NCI-H1694 treated with DMSO at 0.1 percent for 48 hours (cell line): ENCODE measurements at regions not wholly inside any gene's neighbourhood (a gene's known extent, or its start where the extent isn't known, plus 50 kb on each side); places are given as distances from the start of the nearest gene placed in this dataset.
"Not testable (repeated sequence)": the region's sequence is repeated elsewhere in the genome, so short reads cannot be mapped to it uniquely, and the experiment has no call there.

Experiments
- DNase-seq: peaks from one replicate; lab custom pipeline; 2025; lab: John Stamatoyannopoulos, UW

DNA sequence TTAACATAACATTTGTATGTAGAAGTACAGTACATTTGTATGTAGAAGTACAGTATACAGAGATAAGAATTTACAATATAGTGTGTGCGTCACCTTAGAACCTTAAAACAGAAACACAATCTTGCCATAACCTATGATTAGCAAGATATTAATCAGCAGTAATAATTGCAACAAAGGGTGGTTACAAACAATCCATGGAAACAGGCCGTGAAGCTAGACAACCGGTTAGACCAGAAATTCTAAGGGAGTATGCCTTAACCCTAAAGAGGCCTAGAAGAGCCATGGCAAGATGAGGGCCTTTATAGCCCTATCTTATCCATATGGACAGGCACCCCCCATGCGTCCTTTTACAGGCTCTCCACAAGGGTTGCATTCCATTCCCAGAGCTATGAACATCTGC, 605.9 kb downstream of the KCNT2 start:
- not testable (repeated sequence) for DNase-seq

DNA sequence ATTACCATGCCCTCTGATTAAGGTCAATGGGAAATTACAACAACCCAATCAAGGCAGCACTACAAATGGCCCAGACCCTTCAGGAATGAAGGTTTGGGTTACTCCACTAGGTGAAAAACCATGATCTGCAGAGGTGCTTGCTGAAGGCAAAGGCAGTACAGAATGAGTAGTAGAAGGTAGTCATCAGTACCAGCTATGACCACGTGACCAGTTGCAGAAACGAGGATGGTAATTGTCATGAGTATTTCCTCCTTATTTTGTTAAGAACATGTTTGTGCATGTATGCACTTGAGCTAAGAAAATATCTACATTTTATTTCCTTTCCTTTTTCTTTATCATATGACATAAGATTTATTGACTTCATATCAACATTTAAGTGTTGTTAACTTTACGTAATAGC, 607.1 kb downstream of the KCNT2 start:
- DNase-seq = no peak

DNA sequence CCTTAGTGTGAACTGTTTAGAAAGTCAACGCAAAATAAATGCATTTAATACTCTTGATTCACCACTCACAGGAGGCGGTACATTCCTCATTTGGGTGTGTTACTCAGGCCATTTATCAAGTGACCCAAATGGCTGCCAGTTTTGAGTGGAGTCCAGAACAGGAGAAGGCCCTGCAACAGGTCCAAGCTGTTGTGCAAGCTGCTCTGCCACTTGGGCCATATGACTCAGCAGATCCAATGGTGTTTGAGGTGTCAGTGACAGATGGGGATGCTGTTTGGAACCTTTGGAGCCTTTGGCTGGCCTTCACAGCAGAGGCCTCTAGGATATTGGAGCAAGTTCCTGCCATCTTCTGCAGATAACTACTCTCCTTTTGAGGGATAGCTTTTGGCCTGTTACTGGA, 609.2 kb downstream of the KCNT2 start:
- DNase-seq = no peak

DNA sequence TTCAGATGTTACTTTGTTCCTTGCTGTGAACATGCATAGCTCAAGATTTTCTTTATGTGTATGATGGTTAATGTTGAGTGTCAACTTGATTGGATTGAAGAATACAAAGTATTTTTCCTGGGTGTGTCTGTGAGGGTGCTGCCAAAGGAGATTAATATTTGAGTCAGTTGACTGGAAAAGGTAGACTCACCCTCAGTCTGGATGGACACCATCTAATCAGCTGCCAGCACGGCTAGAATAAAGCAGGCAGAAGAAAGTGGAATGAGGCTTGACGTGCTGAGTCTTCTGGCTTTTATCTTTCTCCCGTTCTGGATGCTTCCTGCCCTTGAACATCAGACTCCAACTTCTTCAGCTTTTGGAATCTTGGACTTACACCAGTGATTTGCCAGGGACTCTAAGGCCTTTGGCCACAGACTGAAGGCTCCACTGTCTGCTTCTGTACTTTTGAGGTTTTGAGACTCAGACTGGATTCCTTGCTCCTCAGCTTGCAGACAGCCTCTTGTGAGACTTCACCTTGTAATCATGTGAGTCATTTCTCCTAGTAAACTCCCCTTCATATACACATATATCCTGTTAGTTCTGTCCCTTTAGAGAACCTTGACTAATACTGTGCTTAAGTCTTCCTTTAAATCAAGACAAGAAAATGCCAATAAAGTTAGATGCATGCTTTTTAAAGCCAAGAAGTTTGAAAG, 626.6 kb downstream of the KCNT2 start:
- no peak for DNase-seq

DNA sequence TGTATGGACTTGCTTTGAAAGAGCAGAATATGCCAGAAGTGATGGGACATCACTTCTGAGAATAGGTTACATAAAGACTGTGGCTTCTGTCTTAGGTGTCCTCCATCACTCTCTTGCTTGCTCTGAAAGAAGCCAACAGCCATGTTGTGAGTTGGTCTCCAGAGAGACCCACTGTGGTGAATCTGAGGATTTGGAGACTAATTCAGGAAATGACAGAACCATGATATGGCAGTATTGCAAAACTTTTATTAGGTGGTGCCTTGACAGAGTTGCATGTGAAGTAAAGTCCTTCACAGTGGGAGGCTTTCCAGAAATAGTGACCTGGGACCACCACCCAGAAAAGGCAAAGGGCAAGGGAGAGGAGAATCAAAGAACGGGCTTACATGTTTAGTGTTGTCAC, 628.6 kb downstream of the KCNT2 start:
- no peak for DNase-seq

DNA sequence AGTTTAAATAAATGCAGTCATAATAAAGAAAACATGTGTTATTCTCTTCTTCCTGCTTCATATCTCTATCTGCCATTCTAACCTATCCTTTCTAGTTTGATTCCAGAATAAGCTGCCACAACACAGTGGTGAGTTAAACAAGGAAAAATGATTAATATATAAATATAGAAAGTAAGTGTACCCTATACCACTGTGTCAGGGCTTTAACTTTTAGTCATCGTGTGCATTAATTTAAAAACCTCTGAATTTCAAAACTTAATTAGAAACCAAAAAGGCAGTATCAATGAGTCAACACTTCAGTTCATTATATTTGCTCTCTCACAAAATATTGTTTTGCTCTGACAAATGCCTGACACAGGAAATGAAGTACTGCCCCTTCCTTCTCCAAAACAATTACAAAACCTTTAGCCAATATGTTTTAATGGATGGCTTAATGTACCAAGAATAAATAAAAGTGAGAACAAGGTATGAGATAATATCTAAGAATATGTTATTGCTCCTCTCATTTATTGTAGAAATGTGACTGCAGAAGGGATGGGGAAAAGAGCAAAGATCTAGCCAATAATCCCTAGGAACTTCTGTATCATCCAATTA, 634.8 kb downstream of the KCNT2 start:
- DNase-seq = no peak

DNA sequence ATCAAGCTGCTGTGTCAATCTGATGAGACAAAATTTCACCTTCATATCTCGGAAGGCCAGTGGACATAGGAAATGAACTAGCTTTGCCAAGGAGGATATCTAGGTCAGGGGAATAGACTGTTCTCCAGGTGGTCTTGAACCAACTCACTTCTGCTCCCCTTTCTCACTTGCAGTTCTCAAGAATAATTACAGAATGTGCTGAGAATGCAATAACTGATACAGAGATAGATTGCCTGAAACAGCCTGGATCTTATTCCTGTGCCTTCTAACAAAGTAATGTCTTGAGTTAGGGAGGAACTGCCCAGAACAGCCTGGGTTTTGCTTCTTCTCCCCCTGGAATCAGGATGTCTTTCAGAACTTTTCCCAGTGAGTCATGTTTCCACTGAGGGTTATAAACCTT, 636.7 kb downstream of the KCNT2 start:
- DNase-seq = no peak

DNA sequence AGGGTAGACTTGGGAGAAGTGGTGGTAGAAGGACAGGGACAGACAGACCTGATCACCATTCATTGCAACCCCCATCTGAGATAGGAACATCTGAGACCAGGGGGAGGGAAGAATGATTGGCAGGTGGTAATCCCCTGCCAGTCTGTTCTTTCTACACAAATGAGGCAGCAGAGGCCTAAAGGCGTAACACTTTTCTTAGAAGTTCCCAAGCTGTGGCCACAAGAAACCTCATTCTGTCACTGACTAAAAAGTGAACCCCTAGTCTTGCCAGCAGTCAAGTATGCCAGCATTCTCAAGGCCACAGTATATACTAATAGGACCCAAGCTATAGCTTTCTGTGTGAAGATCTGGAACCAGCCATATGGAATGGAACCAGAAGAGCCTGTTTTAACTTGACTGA, 638.0 kb downstream of the KCNT2 start:
- no peak for DNase-seq

DNA sequence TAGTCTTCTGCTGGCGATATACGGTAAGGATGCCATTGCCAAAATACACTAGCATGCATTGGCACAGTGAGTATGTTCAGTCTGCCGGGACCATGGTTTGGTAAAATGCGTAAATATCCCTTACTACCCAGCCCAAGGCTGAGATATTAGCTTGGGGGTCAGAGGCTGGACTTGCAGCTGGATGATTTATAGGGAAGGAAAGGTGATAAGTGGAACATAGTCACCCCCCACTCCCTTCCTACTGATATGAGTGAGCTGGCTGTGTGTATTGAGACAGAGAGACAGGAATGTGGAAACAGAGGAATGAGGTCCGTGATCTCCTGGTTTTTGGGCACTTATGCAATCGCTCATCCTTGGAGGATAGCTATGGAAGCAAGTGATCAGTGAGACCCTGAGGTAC, 642.8 kb downstream of the KCNT2 start:
- no peak for DNase-seq

DNA sequence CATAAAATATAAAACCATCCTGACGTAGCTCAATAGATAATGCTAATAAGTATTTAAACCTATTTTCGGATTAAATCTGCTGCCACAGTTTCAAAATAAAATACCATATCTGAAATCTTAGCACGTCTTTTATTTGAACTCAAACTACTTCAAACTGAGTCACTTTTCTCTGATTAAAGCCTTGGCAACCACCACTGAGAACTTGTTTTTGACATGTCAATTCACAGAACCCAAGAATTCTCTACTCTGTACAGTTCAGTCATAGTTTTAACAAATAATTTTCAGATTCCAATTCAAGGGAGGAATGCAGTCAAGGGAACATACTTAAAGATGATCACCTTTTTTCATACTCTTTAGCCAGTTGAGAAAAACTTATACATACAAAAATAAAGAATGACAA, 643.2 kb downstream of the KCNT2 start:
- DNase-seq = no peak

DNA sequence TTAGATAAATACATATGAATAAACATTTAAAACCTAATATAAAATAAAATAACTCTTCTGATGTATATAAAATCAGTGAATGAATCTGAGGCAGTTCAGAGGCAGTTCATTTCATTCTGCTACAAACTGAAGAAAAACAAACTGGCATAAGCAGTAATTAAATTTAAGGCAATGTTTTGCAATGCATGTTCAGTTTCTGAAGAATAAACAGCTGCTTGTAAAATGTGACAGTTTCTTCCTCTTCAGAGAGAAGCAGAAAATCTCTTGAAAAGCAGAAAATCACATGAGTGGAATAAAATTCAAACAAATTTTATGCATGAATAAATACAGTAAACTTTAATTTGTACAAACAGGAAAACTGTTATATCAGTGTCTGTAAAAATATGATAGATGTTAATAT, 643.7 kb downstream of the KCNT2 start:
- DNase-seq = no peak

DNA sequence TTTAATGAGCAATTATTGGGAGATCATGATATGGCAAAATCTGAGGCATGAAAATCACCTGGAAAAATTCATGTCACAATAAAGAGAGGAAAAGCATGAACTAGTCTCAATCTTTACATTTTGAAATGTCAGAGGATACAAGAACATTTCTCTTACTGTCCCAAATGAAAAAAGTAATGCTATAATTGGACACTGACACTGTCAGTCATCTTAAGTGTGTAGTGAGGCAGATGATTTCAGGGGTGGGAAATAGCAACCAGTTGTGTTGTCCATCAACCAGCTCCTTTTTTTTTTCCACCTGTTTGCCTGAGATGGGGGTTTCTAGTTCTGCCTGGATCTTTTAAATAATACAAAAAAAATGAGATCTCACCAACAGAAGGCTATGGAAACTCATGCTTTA, 646.2 kb downstream of the KCNT2 start:
- no peak for DNase-seq

DNA sequence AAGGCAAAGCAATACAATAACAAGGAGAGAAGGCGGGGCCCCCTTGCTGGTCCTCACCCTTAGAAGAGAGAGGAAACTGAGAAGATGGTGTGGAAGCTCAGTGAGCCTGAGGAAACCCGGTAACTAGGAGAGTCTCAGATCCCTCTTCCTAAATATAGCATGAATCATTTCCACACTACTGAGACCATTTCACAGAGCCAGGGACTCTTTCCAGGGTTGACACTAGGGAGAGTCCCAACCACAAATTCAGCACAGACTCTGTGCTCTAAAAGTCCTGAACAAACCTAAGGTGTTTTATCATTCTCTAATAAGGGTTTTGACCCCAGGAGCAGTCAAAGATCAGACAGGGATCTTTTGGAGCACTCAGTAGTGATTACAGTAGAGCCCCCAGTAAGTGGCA, 647.7 kb downstream of the KCNT2 start:
- DNase-seq = no peak

DNA sequence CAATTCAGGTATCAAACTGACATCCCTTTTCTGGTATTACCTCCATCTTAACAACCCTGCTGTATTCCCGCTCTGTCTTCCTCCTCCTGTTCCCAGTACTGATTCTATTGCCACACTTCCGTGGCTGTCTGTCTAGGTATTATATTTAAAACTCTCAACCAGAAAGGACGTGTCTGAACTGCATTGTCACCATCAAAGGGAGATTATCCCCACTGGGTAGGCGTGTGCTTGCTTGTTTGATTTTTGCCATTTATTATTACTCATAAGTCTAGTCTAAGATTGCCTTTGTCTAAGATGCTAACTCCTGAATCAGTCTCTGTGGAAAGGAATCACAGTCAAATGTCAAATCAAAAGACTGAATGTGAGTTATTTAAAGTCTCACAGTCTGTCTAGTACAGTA, 650.1 kb downstream of the KCNT2 start:
- DNase-seq = no peak

DNA sequence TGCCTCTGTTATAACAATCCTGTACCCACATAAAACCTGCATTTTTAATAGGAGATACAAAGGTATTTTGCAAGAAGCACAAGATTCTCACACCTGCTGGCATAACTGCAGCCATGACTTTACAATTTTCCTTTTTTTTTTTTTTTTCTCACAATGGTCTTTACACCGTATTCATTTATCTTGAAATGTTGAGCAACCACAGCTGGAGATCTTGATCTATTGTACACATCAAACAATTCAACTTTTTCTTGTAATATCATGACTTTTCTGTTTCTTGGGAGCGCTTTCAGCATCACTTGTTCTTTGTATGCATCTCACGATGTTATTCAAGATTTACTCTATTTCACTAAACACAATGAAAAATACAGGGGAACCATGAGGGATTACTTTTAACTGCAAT, 651.4 kb downstream of the KCNT2 start:
- no peak for DNase-seq

DNA sequence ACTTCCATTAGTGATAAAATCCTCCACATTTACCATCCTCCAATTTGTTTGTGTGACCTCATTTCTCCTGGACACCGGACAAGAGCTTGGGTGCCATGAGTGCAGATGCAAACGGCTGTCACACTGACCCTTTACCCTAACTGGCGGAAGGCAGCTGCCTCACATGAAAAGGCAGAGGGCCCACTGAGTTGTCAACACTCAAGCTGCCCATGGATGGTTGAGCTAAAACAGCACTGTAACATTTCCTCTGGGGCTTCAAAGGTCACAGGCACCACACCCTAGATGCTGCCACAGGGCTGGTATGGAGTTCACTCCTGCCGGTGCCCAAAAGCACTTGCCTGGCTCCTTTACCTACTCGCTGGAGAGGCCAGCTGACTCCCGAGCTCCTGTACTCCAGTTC, 653.4 kb downstream of the KCNT2 start:
- DNase-seq = no peak

DNA sequence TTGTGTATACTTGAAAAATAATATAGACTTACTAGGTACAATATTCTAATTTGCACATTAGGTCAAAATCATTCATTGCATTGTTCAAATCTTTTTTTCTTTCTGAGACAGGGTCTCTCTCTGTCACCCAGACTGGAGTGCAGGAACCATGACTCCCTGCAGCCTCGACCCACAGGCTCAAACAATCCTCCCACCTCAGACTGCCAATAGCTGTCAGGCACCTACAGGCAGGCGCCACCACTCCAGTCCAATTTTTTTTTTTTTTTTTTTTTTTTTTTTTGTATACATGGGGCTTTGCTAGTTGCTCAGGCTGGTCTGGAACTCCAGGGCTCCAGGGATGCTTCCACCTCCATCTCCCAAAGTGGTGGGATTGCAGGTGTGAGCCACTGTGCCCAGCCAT, 656.9 kb downstream of the KCNT2 start:
- no peak for DNase-seq

DNA sequence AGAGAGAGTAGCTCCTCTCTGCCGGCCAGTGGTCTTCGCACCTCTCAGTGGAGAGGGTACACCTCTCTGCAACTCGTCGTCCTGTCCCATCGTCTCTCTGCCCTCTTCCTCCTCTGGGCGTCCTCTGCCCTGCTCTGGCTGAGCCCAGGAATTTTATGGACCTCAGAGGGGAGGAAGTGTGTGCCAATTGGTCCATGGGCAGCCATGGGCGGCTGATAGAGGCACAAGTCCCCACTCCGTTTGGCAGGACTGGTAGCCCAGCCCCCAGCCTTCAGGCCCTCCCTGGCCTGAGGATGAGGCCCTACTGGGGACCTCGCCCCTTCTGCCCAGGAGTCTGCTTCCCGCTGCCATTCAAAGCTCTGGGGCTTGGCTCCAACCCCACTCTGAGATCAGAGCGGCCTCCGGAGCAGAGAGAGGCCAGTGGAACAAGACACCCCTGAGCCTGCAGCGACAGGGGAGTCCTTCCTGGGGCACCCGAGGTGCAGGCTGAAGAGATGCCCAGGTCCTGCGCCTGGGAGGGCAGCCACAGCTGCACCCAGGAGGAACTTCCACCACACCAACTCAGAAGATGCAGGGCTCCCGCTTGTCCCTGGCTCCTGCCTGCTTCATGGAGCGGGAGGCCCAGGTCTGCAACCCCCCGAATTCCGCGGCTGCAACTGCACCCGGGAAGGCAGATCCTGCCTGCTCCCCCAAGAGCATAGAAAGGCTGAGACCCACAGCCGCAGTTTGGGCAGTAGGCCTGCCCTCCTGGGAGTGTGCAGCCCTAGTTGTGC, 659.9 kb downstream of the KCNT2 start:
- no peak for DNase-seq

DNA sequence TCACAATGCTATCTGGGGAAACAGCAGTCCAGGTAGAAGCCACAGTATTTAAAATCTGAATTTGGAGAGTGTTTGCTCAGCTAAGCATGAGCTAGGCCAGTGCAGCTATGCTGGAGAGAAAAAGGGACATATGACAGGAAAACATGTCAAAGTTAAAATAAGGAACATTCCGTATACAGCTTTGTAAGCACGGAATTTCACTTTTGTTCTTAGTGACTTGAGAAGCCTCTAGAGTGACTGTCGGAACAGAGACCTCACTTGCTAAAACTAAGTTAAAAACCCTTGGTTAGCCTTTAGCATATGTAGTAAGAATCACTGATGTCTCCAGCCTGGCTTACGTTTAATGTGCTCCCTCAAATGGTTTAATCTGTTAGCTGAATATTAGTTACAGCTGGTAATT, 661.7 kb downstream of the KCNT2 start:
- DNase-seq = no peak

DNA sequence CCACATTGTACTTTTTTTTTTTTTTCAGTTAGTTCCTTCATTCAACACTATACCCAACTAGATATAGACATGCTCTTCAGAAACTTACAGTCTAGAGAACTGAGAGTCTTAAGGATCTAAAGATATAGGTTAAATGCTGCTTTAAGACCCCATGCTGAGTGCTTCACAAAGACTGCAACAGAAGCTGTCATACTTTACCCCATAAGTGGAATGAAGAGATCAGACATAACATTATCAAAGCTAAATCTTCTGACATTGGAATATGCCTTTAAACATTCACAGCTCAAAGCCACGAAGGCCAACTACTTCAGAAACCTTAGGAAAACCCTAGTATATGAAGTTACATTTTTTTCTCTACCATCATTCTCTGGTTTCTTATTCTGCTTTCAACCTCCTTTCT, 666.4 kb downstream of the KCNT2 start:
- no peak for DNase-seq

DNA sequence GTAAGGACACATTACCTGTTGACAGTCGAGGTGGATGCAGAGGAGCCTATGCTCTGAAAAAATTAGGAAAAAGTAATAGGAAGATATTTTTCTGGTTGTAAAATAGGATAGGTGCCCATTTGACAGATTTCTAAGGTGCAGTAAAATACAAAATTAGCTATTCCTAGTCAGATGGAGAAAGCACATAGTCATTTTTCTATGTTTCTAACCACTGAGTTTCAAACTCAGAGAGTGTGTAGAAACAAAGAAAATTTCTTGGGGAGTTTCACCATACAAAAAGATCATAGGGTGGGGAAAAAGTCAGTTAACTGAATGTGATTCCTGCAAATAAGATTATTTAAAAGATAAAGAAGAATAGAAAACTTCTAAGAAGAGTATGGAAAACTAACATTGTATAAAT, 666.9 kb downstream of the KCNT2 start:
- no peak for DNase-seq

DNA sequence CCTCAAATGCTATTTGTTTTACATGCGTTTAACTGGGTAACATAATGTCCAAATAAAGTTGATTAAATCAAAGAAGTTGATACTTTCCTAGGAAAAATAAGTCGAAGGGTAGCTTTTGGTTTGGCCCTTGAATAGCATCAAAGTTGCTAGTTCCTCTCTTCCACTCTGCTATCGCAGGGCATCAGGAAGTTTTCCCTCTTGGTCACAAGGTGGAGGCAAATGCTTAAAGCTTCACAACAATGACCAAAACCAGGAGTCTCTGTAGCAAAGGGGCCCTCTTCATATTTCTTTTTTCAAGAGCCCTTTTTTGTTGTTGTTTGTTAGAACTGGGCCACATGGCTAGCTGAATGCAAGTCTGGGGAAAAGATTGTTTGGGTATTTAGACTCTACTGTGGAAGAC, 668.4 kb downstream of the KCNT2 start:
- DNase-seq = no peak

DNA sequence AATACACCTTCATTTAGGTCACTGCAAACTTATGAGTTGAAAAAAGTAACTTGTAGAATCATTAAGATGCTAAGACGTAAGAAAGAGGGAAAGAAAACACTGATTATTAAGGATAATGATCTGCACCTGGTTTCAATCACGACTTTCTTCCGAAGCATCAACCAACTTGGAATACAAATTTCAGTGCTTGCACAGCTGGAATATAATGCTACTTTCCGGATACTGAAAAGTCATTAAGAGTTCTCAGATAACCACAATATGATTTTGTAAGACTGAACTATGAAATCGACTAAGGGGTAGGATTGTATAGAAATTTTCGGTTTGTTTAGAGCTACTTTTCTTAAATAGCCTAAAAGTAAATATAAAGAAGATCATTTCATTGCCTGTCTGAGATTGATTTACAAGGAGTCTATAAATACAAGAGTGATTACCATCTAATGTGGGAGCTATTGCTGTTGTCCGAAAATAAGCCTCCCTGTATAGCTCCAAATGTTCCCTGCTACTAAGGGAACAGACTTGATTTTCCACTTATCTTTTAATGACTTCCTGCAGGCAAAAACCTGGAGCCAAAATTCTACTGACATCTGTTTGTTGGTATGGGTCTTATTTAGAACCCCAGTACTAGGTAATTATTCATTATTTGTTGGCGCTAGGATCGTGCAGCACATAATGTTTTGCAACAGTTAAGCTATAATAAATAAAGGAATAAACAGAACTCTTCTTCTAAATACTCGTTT, 673.3 kb downstream of the KCNT2 start:
- DNase-seq = peak; percentile 73
